ENCODE measurements at regions not wholly inside any gene's neighbourhood (a gene's known extent, or its start where the extent isn't known, plus 50 kb on each side); places are given as distances from the start of the nearest gene placed in this dataset.

DNA sequence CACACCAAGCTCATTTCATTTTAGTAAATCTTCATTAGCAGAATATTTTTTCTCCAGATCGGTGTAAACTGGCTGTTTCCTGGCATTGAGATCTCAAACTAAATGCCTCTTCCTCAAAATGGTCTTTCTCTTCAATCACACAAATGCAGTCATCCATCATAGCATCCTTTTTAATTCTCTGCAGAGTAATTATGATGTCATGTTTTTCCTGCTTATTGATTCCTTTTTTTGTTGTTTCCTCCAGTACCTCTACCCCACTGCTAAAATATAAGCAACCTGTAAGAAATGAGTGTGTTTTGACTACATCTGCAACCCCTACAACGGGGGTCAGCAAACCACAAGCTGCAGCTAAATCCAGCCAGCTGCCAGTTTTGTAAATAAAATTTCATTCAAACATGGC, 65.6 kb upstream of the TOM1L1 start:
- no peak for DNase-seq (ENCODE audit: low spot score)

DNA sequence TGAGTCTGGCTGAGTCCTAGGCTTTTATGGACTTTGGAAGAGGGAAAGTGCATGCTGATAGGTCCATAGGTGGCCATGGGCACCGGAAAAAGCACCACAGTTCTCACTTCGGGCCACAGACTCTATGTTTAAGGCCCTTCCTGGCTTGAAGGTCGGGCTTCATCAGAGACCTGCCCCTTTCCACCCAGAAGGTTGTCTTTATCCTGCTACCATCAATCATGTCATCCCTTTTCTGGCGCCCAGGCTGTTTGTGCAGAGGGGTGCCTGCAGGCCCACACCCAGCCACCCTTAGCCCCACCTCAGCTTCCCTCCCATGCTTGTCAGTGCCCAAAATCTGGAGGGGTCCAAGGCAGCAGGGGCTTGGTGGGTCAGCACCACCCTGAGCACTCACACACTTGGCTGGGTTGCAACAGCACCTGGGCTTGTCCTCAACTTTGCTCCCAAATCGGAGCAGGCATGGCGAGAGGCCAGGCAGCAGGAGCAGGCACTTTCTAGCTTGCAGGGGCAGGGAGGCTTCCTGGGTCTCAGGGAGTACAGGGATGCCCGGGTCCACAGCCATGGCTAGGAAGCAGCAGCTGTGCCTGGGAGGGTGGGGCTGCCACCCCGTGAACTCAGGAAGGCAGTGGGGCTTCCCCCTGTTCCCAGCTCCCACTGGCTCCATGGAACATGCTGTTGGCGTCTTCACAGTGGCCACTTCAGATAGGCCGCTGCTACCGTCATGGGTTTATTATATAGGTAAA, 63.8 kb upstream of the TOM1L1 start:
- no peak for DNase-seq (ENCODE audit: low spot score)

DNA sequence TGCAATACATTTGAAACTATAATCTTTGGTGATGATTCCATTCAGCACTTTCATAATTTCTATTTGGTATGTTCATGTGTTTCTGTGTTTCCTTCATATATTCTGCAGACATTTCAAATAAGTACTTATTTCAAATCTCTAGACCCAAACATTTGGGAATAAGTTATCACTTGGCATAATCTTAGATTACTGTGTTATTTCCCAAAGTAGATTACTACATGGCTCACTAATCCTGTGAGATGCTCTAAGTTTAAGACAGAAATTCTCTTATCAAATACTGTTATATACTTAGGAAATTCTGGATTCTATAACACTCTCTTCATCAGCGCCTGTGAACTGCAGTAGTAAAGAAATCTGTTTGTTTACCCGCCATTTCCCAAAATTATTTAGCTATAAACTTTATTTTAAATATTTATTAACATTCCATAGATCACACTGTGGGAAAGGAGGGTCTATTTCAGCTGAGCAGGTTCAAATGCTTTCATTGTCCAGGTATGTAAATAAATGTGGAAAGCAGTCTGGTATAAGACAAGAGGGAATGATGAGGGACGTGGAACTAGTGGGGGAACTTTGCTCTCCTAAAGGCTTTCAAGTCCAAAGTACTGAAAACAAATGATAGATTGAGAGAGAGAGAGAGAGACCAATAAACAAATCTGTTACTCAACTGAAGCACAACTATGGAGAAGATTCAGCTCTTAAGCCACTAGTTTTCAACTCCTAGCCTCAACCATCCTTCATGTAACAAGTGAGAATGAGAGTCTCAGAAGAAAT, 61.8 kb upstream of the TOM1L1 start:
- no peak for DNase-seq (ENCODE audit: low spot score)

DNA sequence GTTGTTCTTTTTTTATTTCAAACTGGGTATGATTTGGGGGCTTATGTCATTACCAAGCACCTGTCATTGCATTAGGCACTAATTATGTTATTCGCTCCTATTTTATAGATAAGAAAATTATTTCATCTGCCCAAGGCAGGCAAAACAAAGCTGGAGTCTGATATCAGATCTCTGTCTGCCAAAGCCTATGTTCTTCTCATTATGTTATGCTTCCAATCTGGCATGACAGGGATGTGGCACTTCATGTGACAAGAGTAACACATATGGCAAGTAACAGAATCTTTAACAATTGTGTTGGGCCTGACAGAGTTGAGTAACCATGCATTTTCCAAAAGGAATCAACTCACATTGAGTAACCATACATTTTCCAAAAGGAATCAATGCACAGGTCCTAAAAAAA, 61.2 kb upstream of the TOM1L1 start:
- no peak for DNase-seq (ENCODE audit: low spot score)

DNA sequence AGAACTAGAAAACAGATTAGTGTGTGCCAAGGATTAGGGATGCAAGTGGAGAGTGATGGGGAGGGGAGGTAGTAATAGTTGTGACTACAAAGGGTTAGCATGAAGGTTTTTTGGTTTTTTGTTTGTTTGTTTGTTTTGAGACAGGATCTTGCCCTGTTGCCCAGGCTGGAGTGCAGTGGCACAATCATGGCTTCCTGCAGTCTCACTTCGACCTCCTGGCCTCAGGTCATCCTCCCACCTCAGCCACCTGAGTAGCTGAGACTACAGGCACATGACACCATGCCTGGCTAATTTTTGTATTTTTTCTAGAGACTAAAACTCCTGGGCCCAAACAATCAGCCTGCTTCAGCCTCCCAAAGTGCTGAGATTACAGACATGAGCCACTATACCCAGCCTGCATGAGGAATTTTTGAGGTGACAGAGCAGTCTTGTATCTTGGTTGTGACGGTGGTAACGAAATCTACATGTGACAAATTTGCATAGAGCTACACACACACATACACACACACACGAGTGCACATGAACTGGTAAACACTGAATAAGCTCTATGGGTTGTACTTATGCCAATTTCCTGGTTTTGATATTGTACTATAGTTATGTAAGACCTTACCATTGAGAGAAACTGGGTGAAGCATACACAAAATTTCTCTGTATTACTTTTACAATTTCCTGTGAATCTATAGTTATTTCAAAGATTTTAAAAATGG, 59.6 kb upstream of the TOM1L1 start:
- DNase-seq (ENCODE audit: low spot score) = no peak

DNA sequence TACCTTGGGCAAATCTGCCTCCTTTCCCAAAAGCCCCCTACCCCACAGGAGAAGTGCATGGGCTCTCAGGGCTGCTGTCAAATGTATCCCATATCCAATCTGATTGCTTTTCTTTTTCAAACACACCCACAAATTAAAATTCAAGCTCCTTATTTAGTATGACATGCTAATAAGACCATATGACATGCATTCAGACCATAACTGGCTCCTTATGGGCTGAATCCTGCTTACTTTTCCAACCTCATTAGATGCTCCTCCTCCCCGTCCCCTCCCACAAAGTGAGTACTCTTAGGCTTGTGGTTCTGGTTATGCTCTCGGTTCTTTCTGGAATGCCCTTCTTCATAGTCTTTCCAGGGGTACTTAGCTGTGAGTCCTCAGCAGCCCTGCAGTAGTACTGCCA, 59.0 kb upstream of the TOM1L1 start:
- no peak for DNase-seq (ENCODE audit: low spot score)

DNA sequence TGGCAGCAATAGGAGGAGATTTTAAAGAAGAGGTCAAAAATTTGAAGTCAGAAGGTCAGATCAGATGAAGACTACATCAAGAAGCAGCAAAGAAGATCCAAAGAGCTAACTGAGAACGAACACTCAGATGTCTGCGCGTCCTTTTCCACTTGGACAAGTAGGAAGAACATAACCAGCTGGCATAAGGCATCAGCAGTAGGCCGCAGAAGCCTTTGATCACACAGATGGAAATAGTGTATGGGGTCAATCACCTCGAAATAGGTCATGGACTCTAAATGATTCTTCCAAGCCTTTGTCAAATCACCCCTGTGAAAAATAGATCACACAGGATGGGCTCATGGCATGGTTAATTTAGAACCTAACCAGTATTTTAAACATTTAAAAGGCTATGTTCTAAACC, 56.4 kb upstream of the TOM1L1 start:
- DNase-seq (ENCODE audit: low spot score) = no peak

DNA sequence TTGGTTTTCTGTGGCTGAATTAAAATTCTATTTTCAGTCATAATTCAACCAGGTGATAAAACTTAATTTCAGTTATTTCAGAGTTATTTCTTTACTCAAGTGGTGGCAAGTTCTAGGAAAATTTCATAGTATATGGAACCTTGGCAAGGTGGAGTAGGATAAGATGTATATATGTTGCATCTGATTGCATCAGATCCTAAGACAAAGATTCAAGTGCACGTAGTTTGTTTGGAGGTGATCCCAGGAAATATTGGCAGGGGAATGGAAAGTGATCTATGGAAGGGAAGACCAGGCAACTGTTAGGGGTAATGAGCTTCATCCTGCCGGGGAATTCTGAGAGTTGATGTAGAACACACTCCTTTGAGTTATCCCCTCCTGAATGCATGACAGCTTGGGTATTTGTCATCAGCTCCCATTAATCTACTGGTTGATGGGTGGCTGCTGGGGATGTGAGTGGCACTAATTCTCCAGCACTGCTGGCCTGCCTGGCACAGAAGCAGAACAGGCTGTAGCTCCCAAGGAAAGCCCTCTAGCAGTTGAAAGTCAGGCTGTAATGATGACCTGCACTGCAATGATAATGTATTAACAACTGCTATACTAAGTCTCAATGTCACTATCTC, 52.2 kb upstream of the TOM1L1 start:
- no peak for DNase-seq (ENCODE audit: low spot score)

DNA sequence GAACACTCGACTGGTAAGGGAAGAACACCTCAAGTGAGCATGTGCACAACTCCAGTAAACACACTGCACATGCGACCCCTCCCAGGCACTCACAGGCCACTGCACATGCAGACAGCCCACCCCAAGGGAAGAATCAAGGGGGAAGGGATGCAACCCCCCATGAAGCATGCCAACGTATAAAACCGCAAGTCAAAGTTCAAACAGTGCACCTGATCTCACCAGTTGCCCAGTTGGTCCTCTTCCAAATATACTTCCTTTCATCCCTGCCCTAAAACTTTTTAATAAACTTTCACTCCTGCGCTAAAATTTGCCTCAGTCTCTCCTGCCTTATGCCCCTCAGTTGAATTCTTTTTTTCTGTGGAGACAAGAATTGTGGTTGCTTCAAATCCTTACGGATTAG, 51.0 kb upstream of the TOM1L1 start:
- DNase-seq (ENCODE audit: low spot score) = no peak

Measured in A172 (cell line).